GM23248 (cell line): ENCODE measurements at regions not wholly inside any gene's neighbourhood (a gene's known extent, or its start where the extent isn't known, plus 50 kb on each side); places are given as distances from the start of the nearest gene placed in this dataset.
A peak's percentile ranks its signal among the peaks of the same experiment; 100 is the strongest.

Experiments used
- DNase-seq: peaks from one replicate; pipeline ENCODE4 v3.0.0-alpha.2; 2015
- H2AFZ ChIP-seq: fragments of 200-600 bp; sonication (generic); 2 replicates; pipeline ENCODE4 v1.6.1; 2016; ENCODE audit warnings: antibody characterized with exemption
- H3F3A ChIP-seq: fragments of 200-600 bp; sonication (generic); 2 replicates; pipeline ENCODE4 v1.6.1; 2016; ENCODE audit warnings: mild to moderate bottlenecking, antibody characterized with exemption, mixed run types; ENCODE audit not compliant: insufficient read depth
- H3K27ac ChIP-seq: fragments of 200-600 bp; sonication (generic); 2 replicates; pipeline ENCODE4 v1.5.1; 2016; ENCODE audit warnings: mild to moderate bottlenecking
- H3K27me3 ChIP-seq: fragments of 200-600 bp; sonication (generic); replicated peaks from 2 replicates; pipeline ENCODE4 v1.6.1; 2016; ENCODE audit warnings: mild to moderate bottlenecking; ENCODE audit not compliant: insufficient read depth
- H3K36me3 ChIP-seq: fragments of 200-600 bp; sonication (generic); 2 replicates; pipeline ENCODE4 v1.6.1; 2016; ENCODE audit warnings: low read depth, mild to moderate bottlenecking
- H3K4me1 ChIP-seq: fragments of 200-600 bp; sonication (generic); 2 replicates; pipeline ENCODE4 v1.6.1; 2016; ENCODE audit warnings: mild to moderate bottlenecking; ENCODE audit not compliant: insufficient read depth
- H3K4me2 ChIP-seq: fragments of 200-600 bp; sonication (generic); one replicate; pipeline ENCODE4 v1.6.1; 2016; ENCODE audit warnings: mild to moderate bottlenecking; ENCODE audit not compliant: unreplicated experiment
- H3K4me3 ChIP-seq: fragments of 200-600 bp; sonication (generic); 2 replicates; pipeline ENCODE4 v1.5.1; 2016; ENCODE audit warnings: mild to moderate bottlenecking
- H3K79me2 ChIP-seq: fragments of 200-600 bp; sonication (generic); 2 replicates; pipeline ENCODE4 v1.6.1; 2016; ENCODE audit warnings: mild to moderate bottlenecking; ENCODE audit not compliant: insufficient read depth
- H3K9ac ChIP-seq: fragments of 200-600 bp; sonication (generic); 2 replicates; pipeline ENCODE4 v1.6.1; 2016; ENCODE audit warnings: mild to moderate bottlenecking
- H3K9me2 ChIP-seq: fragments of 200-600 bp; sonication (generic); 2 replicates; pipeline ENCODE4 v1.6.1; 2016; ENCODE audit warnings: mixed run types, mild to moderate bottlenecking, moderate library complexity; ENCODE audit not compliant: insufficient read depth
- H3K9me3 ChIP-seq: fragments of 200-600 bp; sonication (generic); one replicate; pipeline ENCODE4 v1.6.1; 2017; ENCODE audit warnings: low read depth
- H4K20me1 ChIP-seq: fragments of 200-600 bp; sonication (generic); 2 replicates; pipeline ENCODE4 v1.6.0; 2016; ENCODE audit not compliant: insufficient read depth
- EZH2 ChIP-seq: fragments of 200-600 bp; sonication (generic); IDR thresholded peaks from 2 replicates; pipeline ENCODE4 v1.6.1; 2018; ENCODE audit warnings: antibody characterized with exemption, mild to moderate bottlenecking; ENCODE audit not compliant: insufficient read depth, poor library complexity, severe bottlenecking
- EZH2phosphoT487 ChIP-seq: fragments of 200-600 bp; sonication (generic); IDR thresholded peaks from 2 replicates; pipeline ENCODE4 v1.6.1; 2018; ENCODE audit warnings: antibody characterized with exemption, moderate library complexity, mild to moderate bottlenecking, low read depth; ENCODE audit not compliant: insufficient read depth
- WGBS, 2 experiments: methylation state at CpG; one replicate each; pipeline ENCODE4 v1.1.6; 2015 to 2017; ENCODE audit warnings: low lambda C conversion rate in 2 of 2, low coverage in 1 of 2; ENCODE audit errors: missing lambda C conversion rate in 2 of 2; 5-methylcytosine and 5-hydroxymethylcytosine counted together
- in situ Hi-C: fragments of 300-500 bp; cut with MboI; formaldehyde crosslinking; loops from 2 replicates; pipeline ENCODE4 v1.15.0; 2020

DNA sequence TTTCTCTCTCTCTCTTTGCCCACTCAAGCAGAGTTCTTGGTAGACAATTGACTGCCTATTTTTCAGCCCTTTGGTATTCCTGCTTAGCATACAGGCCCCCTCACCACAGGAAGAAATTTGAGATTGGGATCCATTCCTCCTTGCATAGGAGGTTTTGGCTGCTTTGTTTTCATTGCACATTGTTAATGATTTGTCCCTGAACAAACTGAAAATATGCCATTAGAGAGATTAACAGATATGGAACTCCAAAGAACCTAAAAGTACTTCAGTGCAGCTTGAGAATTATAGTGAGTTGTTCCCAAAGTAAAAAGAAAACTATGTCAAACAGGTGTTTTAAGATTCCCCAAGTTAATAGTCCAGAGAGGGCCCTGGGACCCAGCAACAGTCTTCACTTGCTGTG, 200.0 kb downstream of the TTLL7 start:
- TF ChIP-seq EZH2 (no peak), EZH2phosphoT487 (no peak)
- Histone ChIP-seq H3K4me1 (no peaks in the 10 kb centered on the region), H3K36me3 (no peaks in the 10 kb centered on the region), H3K27ac (no peak overlapping the region), H3K27me3 (no peaks in the 10 kb centered on the region), H3K9me2 (no peaks in the 10 kb centered on the region), H3K9me3 (no peaks in the 10 kb centered on the region), H3K4me2 (no peak overlapping the region), H3K4me3 (no peak overlapping the region), H3K9ac (no peak overlapping the region), H3F3A (no peaks in the 10 kb centered on the region), H4K20me1 (no peaks in the 10 kb centered on the region), H3K79me2 (no peaks in the 10 kb centered on the region), H2AFZ (no peak overlapping the region)
- in situ Hi-C loops = no loop called here
- no peak for DNase-seq

DNA sequence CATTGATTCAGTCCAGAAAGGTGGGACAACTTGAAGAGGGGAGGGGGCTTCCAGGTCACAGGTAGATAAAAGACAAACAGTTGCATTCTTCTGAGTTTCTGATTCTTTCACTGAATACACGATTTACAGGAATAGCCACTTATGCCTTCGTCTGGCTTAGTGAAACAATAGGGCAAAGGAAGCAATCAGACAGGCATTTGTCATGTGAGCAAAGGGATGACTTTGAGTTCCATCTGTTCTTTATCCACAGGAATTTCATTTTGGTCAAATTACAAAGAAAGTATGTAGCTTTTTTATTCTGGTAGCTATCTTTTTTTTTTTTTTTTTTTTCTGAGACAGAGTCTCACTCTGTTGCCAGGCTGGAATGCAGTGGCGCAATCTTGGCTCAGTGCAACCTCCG, 202.5 kb downstream of the TTLL7 start:
- Histone ChIP-seq H3K79me2 (no peaks in the 10 kb centered on the region), H3F3A (no peaks in the 10 kb centered on the region), H3K4me3 (no peak overlapping the region), H3K4me1 (peaks cover 8% of the 10 kb centered on the region), H3K9ac (no peak overlapping the region), H3K9me3 (no peaks in the 10 kb centered on the region), H2AFZ (no peak overlapping the region), H4K20me1 (no peaks in the 10 kb centered on the region), H3K27ac (no peak overlapping the region), H3K36me3 (no peaks in the 10 kb centered on the region), H3K9me2 (no peaks in the 10 kb centered on the region), H3K27me3 (no peaks in the 10 kb centered on the region), H3K4me2 (no peak overlapping the region)
- 32 to 34% methylated on average over 4 of the region's 4 CpGs for WGBS, 2 experiments
- TF ChIP-seq EZH2phosphoT487 (no peak), EZH2 (no peak)
- DNase-seq = peak; percentile 46
- in situ Hi-C loops = no loop called here

DNA sequence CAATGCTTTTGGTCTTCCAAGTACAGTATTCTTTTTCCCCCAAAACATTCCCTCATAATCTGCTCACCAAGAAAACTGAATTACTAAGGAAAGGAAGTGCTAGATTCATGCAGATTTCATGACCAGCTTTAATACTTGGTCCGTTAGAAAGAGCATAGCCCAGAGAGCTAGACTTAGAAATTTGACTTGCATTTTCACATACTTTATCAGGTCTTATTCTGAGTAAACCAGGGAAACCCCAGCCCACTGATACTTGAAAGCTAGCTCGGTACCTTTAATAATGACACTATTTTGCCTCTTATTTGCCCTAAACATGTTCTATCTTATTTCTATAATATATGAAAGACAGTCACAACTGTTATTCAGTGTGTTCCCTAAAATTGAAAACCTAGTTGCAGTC, 204.5 kb downstream of the TTLL7 start:
- no peak for DNase-seq
- H3K36me3 ChIP-seq = no peaks in the 10 kb centered on the region
- no peaks in the 10 kb centered on the region for H3K27me3 ChIP-seq
- no peak overlapping the region for H3K4me2 ChIP-seq
- TF ChIP-seq EZH2 (no peak), EZH2phosphoT487 (no peak)
- H3F3A ChIP-seq = no peaks in the 10 kb centered on the region
- H3K9ac ChIP-seq = no peak overlapping the region
- no peaks in the 10 kb centered on the region for H3K9me2 ChIP-seq
- H4K20me1 ChIP-seq = no peaks in the 10 kb centered on the region
- WGBS, 2 experiments = 73 to 77% methylated on average over 2 of the region's 2 CpGs
- in situ Hi-C loops = no loop called here
- H3K27ac ChIP-seq = no peak overlapping the region
- no peaks in the 10 kb centered on the region for H3K9me3 ChIP-seq
- H3K4me3 ChIP-seq = no peak overlapping the region
- H2AFZ ChIP-seq = no peak overlapping the region
- peaks cover 8% of the 10 kb centered on the region for H3K4me1 ChIP-seq
- no peaks in the 10 kb centered on the region for H3K79me2 ChIP-seq

DNA sequence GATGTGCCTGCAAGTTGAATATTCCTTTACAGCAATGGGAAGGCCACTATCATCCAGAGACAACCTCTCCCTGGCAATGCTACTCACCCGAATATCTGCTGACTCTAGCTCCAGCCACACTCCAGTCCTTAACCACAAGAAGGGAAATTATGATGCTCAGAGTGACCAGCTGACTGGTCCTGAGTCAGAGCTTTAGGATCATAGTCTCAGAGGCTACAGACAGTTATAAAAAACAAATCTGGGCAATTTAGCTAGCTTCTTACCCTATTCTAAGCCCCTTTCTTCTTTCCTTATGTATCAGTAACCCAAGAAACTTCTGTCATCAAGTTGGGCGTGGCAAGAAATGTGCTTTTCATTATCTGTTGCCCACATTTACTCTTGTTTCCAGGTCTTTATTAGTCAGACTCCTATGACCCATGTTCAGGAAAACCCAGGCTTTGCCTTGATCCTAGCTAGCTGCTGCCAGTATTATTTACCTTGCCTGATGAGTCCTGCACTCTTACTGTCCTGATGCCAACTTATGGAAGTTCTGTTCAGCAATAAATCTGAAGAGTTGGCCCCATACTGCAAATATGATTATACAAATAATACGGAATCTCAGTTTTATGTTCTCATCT, 207.0 kb downstream of the TTLL7 start:
- Histone ChIP-seq H3K9me2 (no peaks in the 10 kb centered on the region), H3K4me1 (peaks cover 8% of the 10 kb centered on the region), H4K20me1 (no peaks in the 10 kb centered on the region), H3K9ac (no peak overlapping the region), H2AFZ (no peak overlapping the region), H3K4me3 (no peak overlapping the region), H3K27ac (0 out of 2 replicates have a peak overlapping the region, but pooled peaks have one; percentile 7), H3K27me3 (no peaks in the 10 kb centered on the region), H3K36me3 (no peaks in the 10 kb centered on the region), H3F3A (no peaks in the 10 kb centered on the region), H3K79me2 (no peaks in the 10 kb centered on the region), H3K4me2 (no peak overlapping the region), H3K9me3 (no peaks in the 10 kb centered on the region)
- in situ Hi-C loops = no loop called here
- TF ChIP-seq EZH2 (no peak), EZH2phosphoT487 (no peak)
- peak; percentile 82 for DNase-seq
- WGBS, 2 experiments = 39 to 46% methylated on average over 3 of the region's 3 CpGs

DNA sequence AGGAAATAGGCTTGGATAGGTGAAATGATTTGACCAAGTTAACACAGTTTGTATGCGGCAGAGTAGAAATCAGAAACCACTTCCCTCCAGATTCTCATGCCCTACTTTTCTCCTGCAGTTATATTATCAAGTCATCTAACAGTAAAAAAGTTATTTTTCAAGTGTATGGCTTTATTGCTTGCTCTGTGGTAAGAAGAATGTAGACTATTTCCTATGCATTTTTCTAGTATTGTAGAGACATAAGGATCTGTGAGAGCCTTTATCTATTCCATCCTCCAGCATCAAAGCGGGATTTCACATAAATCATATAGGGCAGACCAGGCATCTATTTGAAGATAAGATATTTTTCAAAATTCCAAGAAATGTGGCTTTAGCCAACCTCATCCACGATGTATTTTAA, 208.5 kb downstream of the TTLL7 start:
- in situ Hi-C loops = no loop called here
- whole genome bisulfite sequencing, 2 experiments = 82 to 89% methylated on average over 3 of the region's 3 CpGs
- Histone ChIP-seq H3K4me1 (peaks cover 8% of the 10 kb centered on the region), H4K20me1 (no peaks in the 10 kb centered on the region), H3K9me2 (no peaks in the 10 kb centered on the region), H3K27me3 (no peaks in the 10 kb centered on the region), H3K9me3 (no peaks in the 10 kb centered on the region), H3K79me2 (no peaks in the 10 kb centered on the region), H3K36me3 (no peaks in the 10 kb centered on the region), H3K4me3 (no peak overlapping the region), H2AFZ (no peak overlapping the region), H3K9ac (no peak overlapping the region), H3F3A (no peaks in the 10 kb centered on the region), H3K4me2 (no peak overlapping the region), H3K27ac (no peak overlapping the region)
- DNase-seq = no peak
- TF ChIP-seq EZH2 (no peak), EZH2phosphoT487 (no peak)
